BLaER1 (cell line): ENCODE measurements at regions not wholly inside any gene's neighbourhood (a gene's known extent, or its start where the extent isn't known, plus 50 kb on each side); places are given as distances from the start of the nearest gene placed in this dataset.

ENCODE experiments used
- H3K27ac ChIP-seq: shearing (Covaris generic); formaldehyde crosslinking; 2 replicates; pipeline ENCODE4 v1.8.1; 2022
- H3K27me3 ChIP-seq: shearing (Covaris generic); formaldehyde crosslinking; 2 replicates; pipeline ENCODE4 v1.8.1; 2022
- H3K36me3 ChIP-seq: shearing (Covaris generic); formaldehyde crosslinking; 2 replicates; pipeline ENCODE4 v1.8.1; 2022
- H3K4me1 ChIP-seq: shearing (Covaris generic); formaldehyde crosslinking; 2 replicates; pipeline ENCODE4 v1.8.1; 2022
- H3K4me2 ChIP-seq: shearing (Covaris generic); formaldehyde crosslinking; 2 replicates; pipeline ENCODE4 v1.8.1; 2022
- H3K4me3 ChIP-seq: shearing (Covaris generic); formaldehyde crosslinking; 2 replicates; pipeline ENCODE4 v1.8.1; 2022
- H3K9ac ChIP-seq: shearing (Covaris generic); formaldehyde crosslinking; 2 replicates; pipeline ENCODE4 v1.8.1; 2022
- H3K9me3 ChIP-seq: shearing (Covaris generic); formaldehyde crosslinking; 2 replicates; pipeline ENCODE4 v1.8.1; 2022
- H4K20me1 ChIP-seq: shearing (Covaris generic); formaldehyde crosslinking; 2 replicates; pipeline ENCODE4 v1.8.1; 2022
- Cebpa-rat ChIP-seq: shearing (Covaris generic); IDR thresholded peaks from 2 replicates; pipeline ENCODE4 v1.8.1; 2022

DNA sequence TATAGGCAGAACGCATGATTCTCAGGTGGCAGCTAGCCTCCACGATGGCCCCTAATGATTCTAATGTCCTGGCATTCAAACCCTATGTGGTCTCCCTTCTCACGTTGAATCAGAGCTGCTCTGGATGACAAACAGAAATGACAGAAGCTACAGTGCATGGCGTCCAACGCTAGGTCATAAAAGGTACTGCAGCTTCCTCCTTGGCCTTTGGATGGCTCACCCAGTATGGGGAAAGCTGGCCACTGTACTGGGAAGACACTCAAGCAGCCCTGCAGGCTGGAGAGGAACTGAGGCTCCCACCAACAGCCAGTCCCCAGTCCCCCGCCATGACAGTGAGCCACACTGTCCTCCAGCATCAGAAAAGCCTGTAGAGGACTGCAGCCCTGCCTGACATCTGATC, 286.3 kb downstream of the FAM43A start:
- Histone ChIP-seq H3K36me3 (no peaks in the 10 kb centered on the region), H4K20me1 (no peaks in the 10 kb centered on the region), H3K27ac (no peak overlapping the region), H3K4me2 (no peak overlapping the region), H3K27me3 (no peaks in the 10 kb centered on the region), H3K4me3 (no peak overlapping the region), H3K4me1 (peaks cover 29% of the 10 kb centered on the region), H3K9me3 (peaks cover 9% of the 10 kb centered on the region; the same call in 1 of the 2 replicates), H3K9ac (no peak overlapping the region)
- TF ChIP-seq Cebpa-rat, result no peak

DNA sequence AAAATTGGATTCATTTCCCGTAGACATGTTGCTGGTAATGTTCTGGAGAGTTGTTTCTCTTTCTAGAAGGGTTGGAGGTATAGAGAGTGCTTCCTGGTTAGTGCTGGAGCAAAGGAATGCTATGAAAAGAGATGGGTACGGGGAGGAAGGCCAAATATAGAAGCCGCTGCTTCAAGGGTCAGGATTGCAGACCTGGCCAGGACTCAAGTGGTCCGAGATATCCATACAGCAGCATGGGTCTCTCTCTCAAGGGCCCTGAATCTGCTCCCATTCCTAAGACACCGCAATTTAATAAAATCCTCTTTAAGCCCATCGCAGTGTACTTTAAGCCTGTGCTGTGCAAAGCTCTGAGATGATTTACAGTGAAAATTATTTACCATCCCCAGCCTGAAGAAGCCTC, 287.0 kb downstream of the FAM43A start:
- H3K27ac ChIP-seq, result no peak overlapping the region
- no peaks in the 10 kb centered on the region for H4K20me1 ChIP-seq
- H3K27me3 ChIP-seq, result no peaks in the 10 kb centered on the region
- no peak overlapping the region for H3K4me2 ChIP-seq
- no peak overlapping the region for H3K4me3 ChIP-seq
- no peak overlapping the region for H3K9ac ChIP-seq
- no peaks in the 10 kb centered on the region for H3K36me3 ChIP-seq
- peaks cover 9% of the 10 kb centered on the region; the same call in 1 of the 2 replicates for H3K9me3 ChIP-seq
- H3K4me1 ChIP-seq, result peaks cover 34% of the 10 kb centered on the region
- no peak for TF ChIP-seq Cebpa-rat

DNA sequence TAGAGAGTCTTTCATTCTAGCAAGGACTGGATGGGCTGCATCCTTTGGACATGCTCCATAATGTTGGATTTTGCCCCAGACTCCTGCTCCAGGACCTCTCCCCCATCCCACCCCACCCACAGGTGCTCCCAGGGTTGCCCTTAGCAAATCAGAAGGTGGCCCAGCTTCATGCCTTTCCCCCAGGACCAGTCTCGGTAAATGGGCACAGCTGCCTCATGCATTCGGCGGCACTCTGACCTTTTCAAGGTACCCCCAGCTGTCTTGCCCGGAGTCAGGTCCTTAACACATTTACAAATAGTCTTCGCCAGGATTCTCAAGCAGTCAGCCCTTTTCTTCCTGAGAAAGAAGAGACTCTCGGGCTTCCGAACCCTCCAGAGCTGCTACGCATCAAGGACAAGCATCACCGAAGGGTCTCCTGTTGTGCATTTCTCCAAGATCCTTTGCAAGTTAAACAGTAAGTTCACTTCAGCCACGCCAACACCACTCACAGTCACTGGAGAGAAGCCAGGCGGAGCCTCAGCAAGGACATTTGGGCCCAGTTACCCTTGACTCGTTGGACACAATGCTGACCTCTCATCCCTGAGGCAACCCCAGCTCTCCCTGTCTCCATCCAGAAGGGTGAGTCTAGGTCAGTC, 287.8 kb downstream of the FAM43A start:
- H3K9ac ChIP-seq, result no peak overlapping the region
- no peak overlapping the region for H3K4me2 ChIP-seq
- H3K27ac ChIP-seq, result no peak overlapping the region; the same call in 1 of the 2 replicates
- H3K36me3 ChIP-seq, result no peaks in the 10 kb centered on the region
- H4K20me1 ChIP-seq, result no peaks in the 10 kb centered on the region
- H3K4me1 ChIP-seq, result peaks cover 34% of the 10 kb centered on the region
- TF ChIP-seq Cebpa-rat, result no peak
- peaks cover 9% of the 10 kb centered on the region; the same call in 1 of the 2 replicates for H3K9me3 ChIP-seq
- no peaks in the 10 kb centered on the region for H3K27me3 ChIP-seq
- H3K4me3 ChIP-seq, result no peak overlapping the region

DNA sequence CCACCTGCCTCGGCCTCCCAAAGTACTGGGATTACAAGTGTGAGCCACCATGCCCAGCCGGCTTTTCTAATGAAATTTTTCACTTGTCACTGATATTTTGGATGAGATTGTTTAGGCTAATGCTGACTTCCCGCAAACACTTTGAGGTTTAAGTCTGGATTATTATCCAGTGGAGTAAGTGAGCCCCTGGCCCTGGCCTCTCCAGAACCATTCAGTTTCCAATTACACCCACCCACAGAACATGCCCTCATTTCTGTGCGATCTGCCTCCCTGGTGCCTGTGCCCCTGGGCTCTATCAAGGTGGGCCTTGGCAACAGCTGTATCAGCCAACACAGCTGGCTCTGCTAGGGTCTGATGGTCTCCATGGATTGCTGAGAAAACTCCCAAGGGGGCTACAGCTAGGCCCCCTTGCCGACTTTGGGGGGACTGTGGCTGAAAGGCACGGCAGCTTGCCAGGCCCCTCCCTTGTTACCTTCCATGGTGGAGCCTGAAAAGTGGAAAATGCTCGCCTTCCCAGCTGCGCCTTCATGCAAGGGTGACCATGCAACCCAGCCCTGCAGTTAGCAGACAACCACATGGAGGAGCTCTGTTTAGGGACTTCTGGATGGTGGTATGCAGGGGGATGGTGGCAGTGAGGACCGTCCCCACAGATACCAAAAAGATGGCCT, 288.9 kb downstream of the FAM43A start:
- Histone ChIP-seq H3K9ac (peak overlapping the region; percentile 35; the same call in 1 of the 2 replicates), H3K4me2 (peak overlapping the region; percentile 80), H3K27ac (peak overlapping the region; percentile 73), H3K27me3 (no peaks in the 10 kb centered on the region), H3K36me3 (no peaks in the 10 kb centered on the region), H3K9me3 (peaks cover 8% of the 10 kb centered on the region; the same call in 1 of the 2 replicates), H4K20me1 (no peaks in the 10 kb centered on the region), H3K4me1 (peaks cover 34% of the 10 kb centered on the region), H3K4me3 (peak overlapping the region; percentile 30; the same call in 1 of the 2 replicates)
- no peak for TF ChIP-seq Cebpa-rat

DNA sequence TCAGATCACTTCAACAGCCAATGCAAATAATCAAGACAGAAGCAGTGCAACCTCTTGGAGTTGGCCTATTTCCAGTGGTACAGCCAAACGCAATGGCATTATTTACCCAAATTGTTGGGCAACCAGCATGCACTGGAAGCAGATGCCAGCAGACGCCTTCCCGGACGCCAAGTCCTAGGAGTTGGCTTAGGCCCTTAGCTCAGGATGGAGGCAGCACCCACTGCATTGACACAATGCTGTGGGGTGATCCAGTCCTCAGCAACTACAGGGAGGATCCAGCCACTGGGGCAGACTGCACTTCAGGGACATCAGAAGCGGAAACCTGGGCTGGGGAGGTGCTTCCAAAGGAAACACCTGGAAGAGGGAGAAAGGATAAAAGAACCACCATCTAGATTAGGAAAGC, 290.4 kb downstream of the FAM43A start:
- Histone ChIP-seq H3K27ac (peak overlapping the region; percentile 56), H3K27me3 (no peaks in the 10 kb centered on the region), H3K9me3 (no peaks in the 10 kb centered on the region), H3K36me3 (no peaks in the 10 kb centered on the region), H3K9ac (peak overlapping the region; percentile 27; the same call in 1 of the 2 replicates), H3K4me1 (peaks cover 34% of the 10 kb centered on the region), H3K4me2 (peak overlapping the region; percentile 80), H3K4me3 (no peak overlapping the region), H4K20me1 (no peaks in the 10 kb centered on the region)
- TF ChIP-seq Cebpa-rat, result no peak

DNA sequence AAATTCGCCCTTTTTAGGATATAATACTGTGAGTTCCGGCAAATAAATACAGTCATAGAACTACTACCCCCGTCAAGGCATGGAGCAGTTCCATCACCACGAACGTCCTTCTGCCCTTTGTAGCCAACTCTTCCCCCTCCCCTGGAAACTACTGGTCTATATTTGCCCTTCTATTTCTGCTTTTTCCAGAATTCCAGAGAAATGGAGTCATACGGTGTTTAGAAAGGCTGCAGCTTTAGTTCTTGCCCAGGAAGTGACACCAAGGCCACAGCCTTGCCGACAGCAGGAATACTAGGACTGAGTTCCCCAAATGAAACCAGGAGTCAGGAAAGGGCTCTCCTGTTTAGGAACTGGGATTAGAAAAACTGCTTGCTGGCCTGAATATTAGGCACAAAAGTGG, 291.2 kb downstream of the FAM43A start:
- no peak for TF ChIP-seq Cebpa-rat
- no peak overlapping the region for H3K9ac ChIP-seq
- H3K27me3 ChIP-seq, result no peaks in the 10 kb centered on the region
- no peaks in the 10 kb centered on the region for H3K36me3 ChIP-seq
- H3K4me1 ChIP-seq, result peaks cover 38% of the 10 kb centered on the region
- no peaks in the 10 kb centered on the region for H4K20me1 ChIP-seq
- H3K27ac ChIP-seq, result peak overlapping the region; percentile 56; the same call in 1 of the 2 replicates
- H3K9me3 ChIP-seq, result no peaks in the 10 kb centered on the region
- no peak overlapping the region for H3K4me3 ChIP-seq
- H3K4me2 ChIP-seq, result peak overlapping the region; percentile 80

DNA sequence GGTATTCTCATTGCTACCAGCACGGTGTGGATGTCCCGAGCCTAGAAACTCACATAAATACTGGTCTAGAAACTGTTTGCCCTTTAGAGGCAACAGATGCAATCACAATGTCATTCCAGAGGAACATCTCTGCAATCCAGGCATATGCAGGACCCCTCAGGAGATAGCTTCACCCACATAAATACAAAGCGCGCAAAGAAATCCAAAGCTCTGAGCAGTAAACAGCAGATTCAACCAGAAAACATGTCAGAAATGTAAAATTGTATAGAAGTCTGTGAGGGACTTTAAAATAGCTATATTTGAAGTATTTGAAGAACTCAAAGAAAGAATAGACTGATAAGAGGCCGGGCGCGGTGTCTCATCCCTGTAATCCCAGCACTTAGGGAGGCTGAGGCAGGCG, 291.7 kb downstream of the FAM43A start:
- no peaks in the 10 kb centered on the region for H4K20me1 ChIP-seq

DNA sequence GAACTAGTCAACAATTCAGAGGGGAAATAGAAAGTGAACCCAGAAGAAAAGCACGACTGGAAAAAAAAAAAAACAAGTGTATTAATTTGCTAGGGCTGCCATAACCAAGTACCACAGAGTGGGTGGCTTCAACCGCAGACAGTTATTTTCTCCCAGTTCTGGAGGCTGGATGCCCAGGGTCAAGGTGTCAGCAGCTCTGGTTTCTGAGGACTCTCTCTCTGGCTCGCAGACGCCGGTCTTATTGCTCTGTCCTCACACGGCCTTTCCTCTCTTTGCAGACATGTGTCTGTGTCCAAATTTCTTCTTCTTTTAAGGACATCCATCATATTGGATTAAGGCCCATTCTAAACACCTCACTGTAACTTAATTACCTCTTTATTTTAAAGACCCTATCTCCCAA, 291.8 kb downstream of the XXYLT1 start:
- no peak overlapping the region for H3K4me2 ChIP-seq
- no peak for TF ChIP-seq Cebpa-rat
- H3K9me3 ChIP-seq, result no peaks in the 10 kb centered on the region

More for the DNA sequence above, 291.7 kb downstream of the FAM43A start:
- no peak for TF ChIP-seq Cebpa-rat
- Histone ChIP-seq H3K36me3 (no peaks in the 10 kb centered on the region), H3K4me3 (no peak overlapping the region), H3K4me2 (peak overlapping the region; percentile 80), H3K4me1 (peaks cover 43% of the 10 kb centered on the region), H3K9me3 (no peaks in the 10 kb centered on the region), H3K27me3 (no peaks in the 10 kb centered on the region), H3K27ac (no peak overlapping the region), H3K9ac (no peak overlapping the region)

DNA sequence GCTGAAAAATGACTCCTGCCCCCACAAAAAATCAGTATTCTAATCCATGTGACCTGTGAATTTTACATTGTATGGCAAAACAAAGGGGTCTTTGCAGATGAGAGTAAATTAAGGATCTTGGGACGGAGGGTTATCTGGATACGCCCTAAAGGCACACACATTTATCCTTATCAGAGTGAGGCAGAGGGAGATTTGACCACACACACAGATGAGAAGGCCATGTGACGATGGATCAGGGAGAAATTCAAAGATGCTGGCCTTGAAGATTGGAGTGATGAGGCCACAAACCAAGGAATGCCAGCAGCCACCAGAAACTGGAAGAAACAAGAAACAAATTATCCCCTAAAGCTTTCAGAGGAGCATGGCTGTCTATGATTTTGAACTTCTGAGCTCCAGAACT, 288.5 kb downstream of the XXYLT1 start:
- Histone ChIP-seq H3K4me1 (peaks cover 25% of the 10 kb centered on the region), H3K27me3 (no peaks in the 10 kb centered on the region; the same call in 1 of the 2 replicates), H4K20me1 (no peaks in the 10 kb centered on the region), H3K36me3 (no peaks in the 10 kb centered on the region), H3K27ac (no peak overlapping the region), H3K4me3 (no peak overlapping the region), H3K4me2 (peak overlapping the region; percentile 8; the same call in 1 of the 2 replicates), H3K9me3 (no peaks in the 10 kb centered on the region), H3K9ac (no peak overlapping the region)
- no peak for TF ChIP-seq Cebpa-rat

More for the DNA sequence above, 291.8 kb downstream of the XXYLT1 start:
- peaks cover 45% of the 10 kb centered on the region for H3K4me1 ChIP-seq
- no peak overlapping the region for H3K27ac ChIP-seq
- H3K36me3 ChIP-seq, result no peaks in the 10 kb centered on the region
- no peak overlapping the region for H3K9ac ChIP-seq
- H3K4me3 ChIP-seq, result no peak overlapping the region
- H4K20me1 ChIP-seq, result no peaks in the 10 kb centered on the region
- H3K27me3 ChIP-seq, result no peaks in the 10 kb centered on the region

DNA sequence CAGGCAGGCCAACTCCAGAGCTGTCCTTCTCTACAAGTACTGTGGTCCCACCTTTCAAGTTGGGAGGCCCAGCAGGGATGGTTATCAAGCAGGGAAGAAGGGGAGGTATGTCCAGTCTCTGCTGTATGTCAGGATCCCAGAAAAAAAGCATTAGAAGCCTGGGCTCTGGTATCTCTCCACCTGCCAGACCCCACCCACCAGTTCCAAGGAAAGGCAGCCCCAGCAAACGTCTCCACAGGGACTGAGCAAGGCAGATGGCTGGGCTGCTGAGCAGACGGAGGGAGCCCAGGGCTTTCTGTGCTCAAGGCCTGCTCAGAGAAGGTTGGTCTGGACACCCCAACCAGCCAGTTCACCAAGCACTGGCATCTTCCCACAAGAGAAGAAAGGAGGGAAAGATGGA, 287.8 kb downstream of the XXYLT1 start:
- Histone ChIP-seq H3K27ac (no peak overlapping the region), H3K9ac (no peak overlapping the region), H3K27me3 (no peaks in the 10 kb centered on the region; the same call in 1 of the 2 replicates), H4K20me1 (no peaks in the 10 kb centered on the region), H3K36me3 (no peaks in the 10 kb centered on the region), H3K9me3 (no peaks in the 10 kb centered on the region), H3K4me1 (peaks cover 25% of the 10 kb centered on the region), H3K4me2 (no peak overlapping the region), H3K4me3 (no peak overlapping the region)
- TF ChIP-seq Cebpa-rat, result no peak
